ENCODE measurements at regions not wholly inside any gene's neighbourhood (a gene's known extent, or its start where the extent isn't known, plus 50 kb on each side); places are given as distances from the start of the nearest gene placed in this dataset.

- no peak for DNase-seq (ENCODE audit: low read depth, low spot score)
- H3K4me3 ChIP-seq (ENCODE audit: low read depth, low read length) = no peak overlapping the region
- in situ Hi-C loops (cut with HindIII; ENCODE audit: low sequenced_read_pairs) = no loop called here
- TF ChIP-seq CTCF (IDR thresholded peaks at IDR 0.05; ENCODE audit: low read depth, low read length) = no peak
These were observed 652.1 kb downstream of the TBC1D32 start for GRCh38 chr6:120682145-120682544.

DNA sequence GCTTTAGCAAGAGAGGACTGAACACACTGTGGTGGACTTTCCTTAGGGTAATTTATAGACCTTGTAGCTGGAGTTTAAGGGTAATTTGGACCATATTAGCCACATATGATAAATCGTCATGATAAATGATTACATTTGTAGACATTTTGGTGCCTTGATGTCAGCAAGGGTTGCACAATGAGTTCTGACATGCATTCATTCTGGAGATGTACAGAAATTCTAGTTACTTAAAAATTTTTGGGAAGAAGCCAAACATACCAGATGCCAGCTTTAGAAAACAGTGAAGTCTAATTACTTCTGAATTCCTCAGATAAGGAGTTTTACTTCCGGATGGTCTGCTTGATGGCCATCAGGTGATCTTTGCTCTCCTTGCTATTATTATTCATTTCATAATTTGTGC, 653.1 kb downstream of the TBC1D32 start:
- DNase-seq (ENCODE audit: low read depth, low spot score) = no peak
- in situ Hi-C loops (cut with HindIII; ENCODE audit: low sequenced_read_pairs) = no loop called here
- no peak for TF ChIP-seq CTCF (IDR thresholded peaks at IDR 0.05; ENCODE audit: low read depth, low read length)

DNA sequence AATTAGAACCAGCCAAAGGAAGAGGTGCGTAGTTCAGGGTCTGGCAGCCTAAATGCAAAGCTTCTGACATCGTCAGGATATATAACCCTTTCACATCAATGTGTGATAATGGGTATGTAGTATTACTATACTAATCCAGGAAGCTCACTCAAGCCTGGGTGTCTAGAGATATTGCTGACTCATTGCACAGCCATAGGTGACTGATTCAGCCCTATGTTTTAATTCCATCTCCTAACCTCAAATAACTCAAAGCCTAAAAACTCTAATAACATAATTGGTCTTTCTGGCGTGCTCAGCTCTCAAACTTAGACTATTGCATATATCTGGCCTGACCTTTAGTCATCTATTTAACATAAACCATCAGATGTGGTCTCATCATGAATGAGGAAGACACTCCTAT, 658.4 kb downstream of the TBC1D32 start:
- no peak overlapping the region for H3K4me3 ChIP-seq (ENCODE audit: low read depth, low read length)
- DNase-seq (ENCODE audit: low read depth, low spot score) = no peak
- in situ Hi-C loops (cut with HindIII; ENCODE audit: low sequenced_read_pairs) = no loop called here
- TF ChIP-seq CTCF (IDR thresholded peaks at IDR 0.05; ENCODE audit: low read depth, low read length) = no peak

More for the DNA sequence above, 653.1 kb downstream of the TBC1D32 start:
- no peak overlapping the region for H3K4me3 ChIP-seq (ENCODE audit: low read depth, low read length)

DNA sequence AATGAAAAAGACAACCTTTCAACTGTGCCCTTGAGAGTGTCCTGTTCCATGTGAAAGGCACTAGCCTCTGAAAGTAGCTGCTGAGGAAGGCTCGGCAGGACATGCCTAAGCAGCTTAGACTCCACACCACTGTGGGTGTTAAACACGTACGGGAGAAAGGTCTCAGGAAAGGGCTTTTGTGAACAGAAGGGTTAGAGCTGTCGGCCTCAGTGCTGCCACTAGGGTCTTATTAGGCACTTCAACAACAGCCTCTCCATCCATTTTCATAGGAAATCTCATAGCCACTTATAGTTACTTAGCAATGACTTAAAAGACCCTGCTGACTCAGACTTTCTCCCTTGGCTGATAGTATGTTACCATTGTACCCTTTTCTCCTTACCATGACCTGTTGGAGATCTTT, 662.8 kb downstream of the TBC1D32 start:
- in situ Hi-C loops (cut with HindIII; ENCODE audit: low sequenced_read_pairs) = no loop called here
- H3K4me3 ChIP-seq (ENCODE audit: low read depth, low read length) = no peak overlapping the region
- DNase-seq (ENCODE audit: low read depth, low spot score) = no peak
- TF ChIP-seq CTCF (IDR thresholded peaks at IDR 0.05; ENCODE audit: low read depth, low read length) = no peak

DNA sequence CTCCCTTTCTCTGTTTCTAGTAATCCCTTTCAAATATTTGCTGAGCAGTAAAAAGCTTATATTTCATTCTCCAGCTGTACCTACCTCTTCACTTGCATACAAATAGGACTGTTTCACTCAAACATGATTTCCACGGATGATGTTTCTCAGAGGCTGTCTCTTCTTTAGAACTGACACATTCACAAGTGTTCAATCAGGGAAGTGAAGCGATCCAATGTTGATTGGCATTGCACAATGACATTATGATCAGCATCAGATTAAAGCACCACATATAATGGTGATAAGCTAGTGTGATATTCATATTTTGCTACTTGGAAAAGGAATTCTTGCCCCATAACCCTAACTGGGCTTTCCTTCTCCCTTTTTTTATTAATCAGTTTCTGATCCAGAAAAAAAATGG, 681.8 kb downstream of the TBC1D32 start:
- no peak overlapping the region for H3K4me3 ChIP-seq (ENCODE audit: low read depth, low read length)
- in situ Hi-C loops (cut with HindIII; ENCODE audit: low sequenced_read_pairs) = no loop called here
- no peak for DNase-seq (ENCODE audit: low read depth, low spot score)
- no peak for TF ChIP-seq CTCF (IDR thresholded peaks at IDR 0.05; ENCODE audit: low read depth, low read length)

- H3K4me3 ChIP-seq (ENCODE audit: low read depth, low read length) = no peak overlapping the region
- DNase-seq (ENCODE audit: low read depth, low spot score) = no peak
- no peak for TF ChIP-seq CTCF (IDR thresholded peaks at IDR 0.05; ENCODE audit: low read depth, low read length)
- in situ Hi-C loops (cut with HindIII; ENCODE audit: low sequenced_read_pairs) = no loop called here
These were observed 685.6 kb downstream of the TBC1D32 start for GRCh38 chr6:120648713-120649112.

- in situ Hi-C loops (cut with HindIII; ENCODE audit: low sequenced_read_pairs) = no loop called here
- TF ChIP-seq CTCF (IDR thresholded peaks at IDR 0.05; ENCODE audit: low read depth, low read length) = no peak
- H3K4me3 ChIP-seq (ENCODE audit: low read depth, low read length) = no peak overlapping the region
- DNase-seq (ENCODE audit: low read depth, low spot score) = no peak
These were observed 688.2 kb downstream of the TBC1D32 start for GRCh38 chr6:120646101-120646500.

All from astrocyte of the spinal cord (primary cell).